Fibroblast of pulmonary artery (primary cell): ENCODE measurements at regions not wholly inside any gene's neighbourhood (a gene's known extent, or its start where the extent isn't known, plus 50 kb on each side); places are given as distances from the start of the nearest gene placed in this dataset.

Source experiments
- DNase-seq: peaks from one replicate; pipeline ENCODE4 v3.0.0-alpha.2; 2010; ENCODE audit warnings: low read depth
- H3K4me3 ChIP-seq: replicated peaks from 2 replicates; pipeline ENCODE4 v1.5.1; 2011; ENCODE audit warnings: low read depth, mild to moderate bottlenecking, control low read depth, low read length, moderate library complexity
- CTCF ChIP-seq: IDR thresholded peaks from 2 replicates; pipeline ENCODE4 v1.5.1; 2011; ENCODE audit warnings: mild to moderate bottlenecking, control low read depth, low read length, inconsistent platforms; ENCODE audit errors: missing control alignments

DNA sequence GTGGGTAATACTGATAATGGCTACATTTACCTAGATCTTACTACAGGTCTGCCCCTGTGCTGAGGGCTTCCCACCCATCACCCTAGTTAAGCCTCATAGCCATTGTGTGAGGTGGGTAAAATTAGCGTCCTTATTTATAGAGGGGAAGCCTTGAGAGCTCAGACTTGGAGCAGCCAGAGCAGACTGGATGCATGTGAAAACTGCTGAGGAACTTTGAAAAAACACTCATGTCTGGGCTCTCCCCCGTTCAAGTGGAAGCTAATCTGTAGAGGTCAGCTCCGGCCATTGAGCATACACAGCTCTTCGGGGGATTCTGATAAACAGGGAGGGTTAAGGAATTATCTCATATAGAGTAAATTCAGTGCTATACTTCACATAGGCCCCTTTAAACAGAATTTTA is 389.7 kb downstream of the RPS6KC1 start:
- H3K4me3 ChIP-seq: no peak overlapping the region
- DNase-seq: no peak
- TF ChIP-seq CTCF: no peak

- no peak overlapping the region for H3K4me3 ChIP-seq
- no peak for DNase-seq
- no peak for TF ChIP-seq CTCF
These were observed 392.4 kb downstream of the RPS6KC1 start for GRCh38 chr1:213443415-213443814.

DNA sequence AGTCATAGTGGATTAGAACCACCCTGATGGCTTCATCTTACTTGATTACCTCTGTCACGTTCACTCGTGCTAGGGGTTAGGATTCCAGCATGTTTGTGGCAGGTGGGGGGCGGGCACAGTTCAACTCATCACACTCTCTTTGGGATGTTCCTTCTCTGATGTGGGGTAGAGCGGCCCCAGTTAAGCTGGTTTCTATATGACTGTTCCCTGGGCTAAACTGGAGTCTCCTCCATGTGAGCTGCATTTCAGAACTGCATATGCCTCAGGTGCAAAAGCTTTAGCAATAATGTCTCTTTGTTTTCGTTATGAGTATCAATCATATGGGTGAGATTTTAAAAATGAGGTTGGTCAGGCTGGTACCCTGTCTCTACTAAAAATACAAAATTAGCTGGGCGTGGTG is 393.2 kb downstream of the RPS6KC1 start:
- no peak for DNase-seq
- TF ChIP-seq CTCF: no peak
- H3K4me3 ChIP-seq: no peak overlapping the region

GRCh38 chr1:213446496-213446895 is 395.5 kb downstream of the RPS6KC1 start:
- DNase-seq: no peak
- no peak overlapping the region for H3K4me3 ChIP-seq
- TF ChIP-seq CTCF: no peak

- no peak for TF ChIP-seq CTCF
- DNase-seq: no peak
- no peak overlapping the region for H3K4me3 ChIP-seq
These were observed 397.3 kb downstream of the RPS6KC1 start for GRCh38 chr1:213448360-213448759.

DNA sequence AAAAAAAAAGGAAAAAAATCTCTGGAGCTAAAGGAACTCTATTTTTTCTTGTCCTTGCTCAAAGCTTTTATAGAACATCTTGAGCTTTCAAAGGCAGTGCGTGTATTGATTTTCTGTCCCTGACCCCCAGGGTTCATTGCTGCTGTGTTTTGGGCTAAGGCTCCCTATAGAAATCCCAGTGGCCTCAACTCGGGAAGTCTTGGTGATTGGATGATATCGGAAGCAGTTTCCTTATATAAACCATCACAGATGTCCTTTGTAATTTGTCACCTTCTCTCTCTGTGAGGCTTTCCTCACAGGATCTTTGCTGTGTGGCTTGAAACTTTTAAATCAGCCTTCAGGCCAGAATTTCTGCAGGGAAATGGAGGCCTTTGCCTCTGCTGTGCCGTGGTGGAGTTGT is 397.7 kb downstream of the RPS6KC1 start:
- no peak for TF ChIP-seq CTCF
- DNase-seq: no peak
- no peak overlapping the region for H3K4me3 ChIP-seq

DNA sequence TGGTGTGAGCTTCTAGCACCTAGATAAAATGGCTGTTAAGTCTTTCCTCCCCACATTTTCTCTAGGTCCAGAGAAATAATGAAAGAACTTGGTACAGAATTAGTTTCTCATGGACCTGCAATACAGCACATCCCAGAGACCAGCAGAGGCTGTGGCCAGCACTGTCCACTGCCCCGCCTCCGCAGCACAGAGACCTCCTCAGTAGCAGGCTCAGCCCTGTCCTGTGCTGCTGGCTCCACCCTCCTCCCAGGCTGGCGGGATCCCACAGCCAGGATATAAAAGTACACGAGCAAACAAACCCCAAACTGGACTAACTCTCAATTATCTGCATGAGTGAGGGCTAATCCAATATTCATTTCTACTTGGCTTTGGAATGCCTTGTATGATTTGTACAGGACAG is 401.5 kb downstream of the RPS6KC1 start:
- DNase-seq: no peak
- no peak overlapping the region for H3K4me3 ChIP-seq
- TF ChIP-seq CTCF: no peak
